Activated CD8-positive, alpha-beta T cell treated with anti-CD3 and anti-CD28 coated beads for 36 hours (primary cell): ENCODE measurements at regions not wholly inside any gene's neighbourhood (a gene's known extent, or its start where the extent isn't known, plus 50 kb on each side); places are given as distances from the start of the nearest gene placed in this dataset.

Source experiments
- ATAC-seq: fragments of 200-7000 bp; cut with Tn5 transposase; one replicate; pipeline ENCODE4 v1.10.0; 2021; ENCODE audit warnings: mild to moderate bottlenecking, moderate library complexity
- CTCF ChIA-PET: fragments of 350-600 bp; sonication (Branson Sonifier 250); formaldehyde crosslinking; loops from one replicate; lab custom pipeline; 2021; ENCODE audit warnings: antibody characterized with exemption; lab: Charles Lee
- POLR2A ChIA-PET: fragments of 350-600 bp; sonication (Branson Sonifier 250); formaldehyde crosslinking; loops from one replicate; lab custom pipeline; 2021; ENCODE audit warnings: antibody characterized with exemption; lab: Charles Lee
- DNase-seq: peaks from one replicate; pipeline ENCODE4 v3.0.0-alpha.2; 2020
- H3K27ac Mint-ChIP-seq: one replicate; pipeline ENCODE4 v1.8.0; 2021; ENCODE audit warnings: mild to moderate bottlenecking, mixed read lengths
- H3K27me3 Mint-ChIP-seq: one replicate; pipeline ENCODE4 v1.8.0; 2021; ENCODE audit warnings: mixed read lengths
- H3K36me3 Mint-ChIP-seq: one replicate; pipeline ENCODE4 v1.8.0; 2021; ENCODE audit warnings: low read depth, mixed read lengths
- H3K4me1 Mint-ChIP-seq: one replicate; pipeline ENCODE4 v1.8.0; 2021; ENCODE audit warnings: low read depth, mixed read lengths
- H3K4me3 Mint-ChIP-seq: one replicate; pipeline ENCODE4 v1.8.0; 2021; ENCODE audit warnings: mild to moderate bottlenecking, moderate library complexity, mixed read lengths
- H3K9me3 Mint-ChIP-seq: one replicate; pipeline ENCODE4 v1.8.0; 2021; ENCODE audit warnings: mixed read lengths
- intact Hi-C: fragments of 100-400 bp; cut with micrococcal nuclease; formaldehyde crosslinking; loops from one replicate; pipeline ENCODE4 v1.10.0; 2022
- TF ChIP-seq, protein P1 (sequence below): fragments of 200-600 bp; IDR thresholded peaks from one replicate; pipeline ENCODE4 v1.8.0; 2022; ENCODE audit warnings: antibody characterized with exemption, mild to moderate bottlenecking

DNA sequence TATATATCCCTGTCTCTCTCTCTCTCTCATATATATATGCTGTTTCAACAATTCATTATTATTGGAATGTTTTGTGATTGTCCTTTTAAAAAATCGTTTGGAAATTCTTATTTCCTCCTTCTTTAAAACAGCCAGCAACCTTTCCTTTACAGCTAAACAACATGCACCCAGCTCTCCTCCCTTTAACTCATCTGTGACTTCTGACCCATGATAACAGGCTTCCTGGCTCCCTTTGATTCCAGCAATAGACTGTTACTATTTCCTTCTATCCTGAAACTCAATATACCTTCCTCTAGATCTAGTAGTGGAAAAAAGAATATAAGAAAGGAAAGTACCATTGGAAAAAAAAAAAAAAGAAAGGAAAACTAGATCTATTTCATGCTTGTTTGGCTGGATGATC, 254.7 kb upstream of the RGMB start:
- ChIA-PET CTCF (no interaction called here), POLR2A (no interaction called here)
- TF ChIP-seq, protein P1, sequence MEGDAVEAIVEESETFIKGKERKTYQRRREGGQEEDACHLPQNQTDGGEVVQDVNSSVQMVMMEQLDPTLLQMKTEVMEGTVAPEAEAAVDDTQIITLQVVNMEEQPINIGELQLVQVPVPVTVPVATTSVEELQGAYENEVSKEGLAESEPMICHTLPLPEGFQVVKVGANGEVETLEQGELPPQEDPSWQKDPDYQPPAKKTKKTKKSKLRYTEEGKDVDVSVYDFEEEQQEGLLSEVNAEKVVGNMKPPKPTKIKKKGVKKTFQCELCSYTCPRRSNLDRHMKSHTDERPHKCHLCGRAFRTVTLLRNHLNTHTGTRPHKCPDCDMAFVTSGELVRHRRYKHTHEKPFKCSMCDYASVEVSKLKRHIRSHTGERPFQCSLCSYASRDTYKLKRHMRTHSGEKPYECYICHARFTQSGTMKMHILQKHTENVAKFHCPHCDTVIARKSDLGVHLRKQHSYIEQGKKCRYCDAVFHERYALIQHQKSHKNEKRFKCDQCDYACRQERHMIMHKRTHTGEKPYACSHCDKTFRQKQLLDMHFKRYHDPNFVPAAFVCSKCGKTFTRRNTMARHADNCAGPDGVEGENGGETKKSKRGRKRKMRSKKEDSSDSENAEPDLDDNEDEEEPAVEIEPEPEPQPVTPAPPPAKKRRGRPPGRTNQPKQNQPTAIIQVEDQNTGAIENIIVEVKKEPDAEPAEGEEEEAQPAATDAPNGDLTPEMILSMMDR = no peak
- DNase-seq = no peak
- no peaks in the 10 kb centered on the region for H3K4me1 Mint-ChIP-seq
- no peak for ATAC-seq
- H3K9me3 Mint-ChIP-seq = no peaks in the 10 kb centered on the region
- H3K36me3 Mint-ChIP-seq = no peaks in the 10 kb centered on the region
- no peak overlapping the region for H3K4me3 Mint-ChIP-seq
- intact Hi-C loops = no loop called here
- H3K27ac Mint-ChIP-seq = no peak overlapping the region
- H3K27me3 Mint-ChIP-seq = peaks cover 2% of the 10 kb centered on the region

DNA sequence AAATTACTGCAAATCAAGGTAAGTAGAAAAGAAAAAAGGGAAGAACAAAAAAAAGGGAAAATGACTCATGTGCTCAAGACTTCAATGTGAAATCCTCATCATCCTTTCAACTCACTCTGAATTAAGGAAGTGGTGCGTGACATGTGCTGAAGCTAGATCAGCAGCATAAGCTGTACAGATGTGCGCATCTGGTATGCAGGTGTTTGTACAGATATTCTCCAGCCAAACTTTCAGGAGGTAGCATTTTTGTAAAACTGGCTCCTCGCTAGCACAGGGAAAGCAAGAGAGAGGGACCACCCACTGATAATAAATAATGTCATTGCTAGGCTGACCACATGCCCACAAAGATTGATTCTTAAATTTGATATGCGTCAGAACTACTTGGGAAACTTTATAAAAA, 253.9 kb upstream of the RGMB start:
- Mint-ChIP-seq H3K27ac (no peak overlapping the region), H3K4me1 (no peaks in the 10 kb centered on the region), H3K36me3 (no peaks in the 10 kb centered on the region), H3K9me3 (no peaks in the 10 kb centered on the region), H3K4me3 (no peak overlapping the region), H3K27me3 (peaks cover 2% of the 10 kb centered on the region)
- ATAC-seq = no peak
- ChIA-PET CTCF (no interaction called here), POLR2A (no interaction called here)
- intact Hi-C loops = no loop called here
- DNase-seq = no peak
- TF ChIP-seq, protein P1 = no peak

DNA sequence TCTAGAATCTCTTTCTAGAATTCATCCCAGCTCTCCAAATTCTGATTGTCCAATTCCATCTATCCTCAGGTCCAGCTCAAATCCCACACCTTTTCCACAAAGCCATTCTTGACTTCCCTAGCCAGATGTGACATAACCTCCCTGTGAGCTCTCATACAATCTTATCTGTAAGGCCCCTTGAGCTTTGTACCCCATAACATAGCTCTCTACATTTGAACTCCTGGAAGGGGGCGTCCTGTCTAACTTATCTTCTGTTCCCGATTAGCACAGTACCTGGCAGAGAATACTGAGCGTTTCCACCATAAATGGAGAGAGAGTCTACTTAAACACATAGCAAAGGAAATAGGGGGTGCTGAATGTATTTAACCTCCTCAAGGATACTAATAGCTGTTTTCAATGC, 251.6 kb upstream of the RGMB start:
- intact Hi-C loops = no loop called here

DNA sequence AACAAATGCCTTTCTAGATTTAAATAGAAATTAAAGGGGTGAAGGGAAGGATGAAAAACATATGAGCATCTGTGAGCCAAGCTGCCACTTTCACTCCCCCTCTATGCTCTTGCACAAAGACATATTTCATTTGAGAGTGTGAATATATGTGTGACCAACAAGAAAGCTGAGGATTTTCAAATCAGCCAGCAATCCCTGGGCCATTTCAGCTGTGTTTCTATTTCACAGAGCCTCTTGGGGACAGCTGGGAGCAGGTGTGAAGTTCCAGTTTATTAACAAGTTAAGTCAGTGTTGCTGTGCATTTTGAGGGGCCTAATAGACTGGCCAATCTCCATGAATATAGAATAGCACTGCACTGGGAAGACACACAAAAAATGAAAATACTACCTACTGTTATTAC, 248.7 kb upstream of the RGMB start:
- ATAC-seq = no peak
- TF ChIP-seq, protein P1 = no peak

More for the DNA sequence above, 251.6 kb upstream of the RGMB start:
- ATAC-seq (no peak), DNase-seq (no peak)
- CTCF ChIA-PET = no interaction called here
- Mint-ChIP-seq H3K36me3 (no peaks in the 10 kb centered on the region), H3K27ac (no peak overlapping the region), H3K4me3 (no peak overlapping the region), H3K27me3 (peaks cover 3% of the 10 kb centered on the region), H3K4me1 (no peaks in the 10 kb centered on the region), H3K9me3 (no peaks in the 10 kb centered on the region)
- POLR2A ChIA-PET = no interaction called here
- TF ChIP-seq, protein P1 = no peak

DNA sequence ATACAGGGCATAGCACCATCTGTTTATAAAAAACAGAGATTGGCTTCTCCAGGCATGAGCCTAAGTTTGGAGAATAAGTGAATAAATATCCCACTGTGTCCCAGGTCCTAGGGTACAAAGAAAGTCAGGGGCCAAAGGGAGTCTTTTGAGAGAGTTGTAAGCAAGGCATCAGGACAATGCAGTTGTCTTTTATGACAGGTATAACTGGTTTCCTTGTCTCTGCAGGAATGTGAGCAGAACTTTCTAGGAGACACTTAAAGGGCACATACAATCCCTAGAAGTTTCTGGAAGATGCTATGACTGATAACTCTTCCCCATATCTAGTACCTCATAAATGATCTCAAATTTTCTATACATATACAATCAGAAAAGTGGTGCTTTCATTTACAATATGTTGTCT, 245.6 kb upstream of the RGMB start:
- TF ChIP-seq, protein P1 = no peak
- Mint-ChIP-seq H3K4me3 (no peak overlapping the region), H3K4me1 (no peaks in the 10 kb centered on the region), H3K27me3 (peaks cover 3% of the 10 kb centered on the region), H3K27ac (no peak overlapping the region), H3K9me3 (no peaks in the 10 kb centered on the region), H3K36me3 (no peaks in the 10 kb centered on the region)
- ChIA-PET POLR2A (no interaction called here), CTCF (no interaction called here)
- ATAC-seq = no peak
- DNase-seq = no peak
- intact Hi-C loops = no loop called here

More for the DNA sequence above, 248.7 kb upstream of the RGMB start:
- H3K36me3 Mint-ChIP-seq = no peaks in the 10 kb centered on the region
- DNase-seq = no peak
- no peak overlapping the region for H3K27ac Mint-ChIP-seq
- intact Hi-C loops = no loop called here
- no peaks in the 10 kb centered on the region for H3K4me1 Mint-ChIP-seq
- H3K27me3 Mint-ChIP-seq = peaks cover 3% of the 10 kb centered on the region
- H3K9me3 Mint-ChIP-seq = no peaks in the 10 kb centered on the region
- H3K4me3 Mint-ChIP-seq = no peak overlapping the region
- ChIA-PET POLR2A (no interaction called here), CTCF (no interaction called here)
